Adrenal gland (tissue), 9 donors: ENCODE measurements at regions not wholly inside any gene's neighbourhood (a gene's known extent, or its start where the extent isn't known, plus 50 kb on each side); places are given as distances from the start of the nearest gene placed in this dataset.

ENCODE experiments used
- DNase-seq, 7 donors: peaks; one replicate each; pipeline ENCODE4 v3.0.0-alpha.2; 2019 to 2020
- H3K27ac ChIP-seq, 5 donors: fragments of 200-600 bp; sonication (generic) in 4 of 5; 1 replicate in 3 of 5; 2 replicates in 2 of 5; pipeline versions ENCODE4 v1.5.1 to v1.8.0; 2016 to 2020; ENCODE audit warnings: mild to moderate bottlenecking in 1 of 5
- H3K27me3 ChIP-seq: fragments of 200-600 bp; 2 replicates; pipeline ENCODE4 v1.8.0; 2021
- H3K36me3 ChIP-seq, 2 donors: fragments of 200-600 bp; replicated peaks in 1 of 2; 1 replicate in 1 of 2; 2 replicates in 1 of 2; pipeline versions ENCODE4 v1.5.1 to v1.8.0; 2018 to 2022
- H3K4me1 ChIP-seq, 2 donors: fragments of 200-600 bp; replicated peaks in 1 of 2; 1 replicate in 1 of 2; 2 replicates in 1 of 2; pipeline versions ENCODE4 v1.5.1 to v1.8.0; 2018 to 2021
- H3K4me3 ChIP-seq, 4 donors: fragments of 200-600 bp; sonication (generic) in 3 of 4; one replicate each; pipeline ENCODE4 v1.5.1; 2016 to 2018
- H3K9me3 ChIP-seq, 3 donors: fragments of 200-600 bp; sonication (generic) in 1 of 3; replicated peaks in 1 of 3; 1 replicate in 2 of 3; 2 replicates in 1 of 3; pipeline versions ENCODE4 v1.5.1 to v1.8.0; 2016 to 2021
- POLR2A ChIP-seq, 2 donors: fragments of 450-650 bp; IDR thresholded peaks; one replicate each; pipeline ENCODE4 v1.6.1; 2017; ENCODE audit warnings: antibody characterized with exemption in 2 of 2, mild to moderate bottlenecking in 2 of 2, moderate library complexity in 1 of 2
- WGBS, 4 donors: extraction: QIAGEN DNeasy Blood & Tissue Kit in 2 of 4; methylation state at CpG; one replicate each; pipeline versions ENCODE4 v1.1.5 to v1.1.7; 2013 to 2017; 5-methylcytosine and 5-hydroxymethylcytosine counted together
- intact Hi-C, 2 donors: fragments of 100-400 bp; cut with DNase I; formaldehyde crosslinking; loops; one replicate each; pipeline versions ENCODE4 v1.14.1 to v1.15.0; 2022 to 2023
- TF ChIP-seq, protein P1 (sequence below), 6 experiments: fragments of 450-650 bp in 4 of 6; fragments of 200-600 bp in 2 of 6; sonication (generic) in 1 of 6; IDR thresholded peaks; 1 replicate in 5 of 6; 2 replicates in 1 of 6; pipeline versions ENCODE4 v1.5.1 to v1.8.0; 2016 to 2021; ENCODE audit warnings: antibody characterized with exemption in 6 of 6, mild to moderate bottlenecking in 2 of 6, moderate library complexity in 1 of 6
- donor health status: healthy with polysubstance abuse.
- donor health status: Bipolar disorder and iron deficiency.
- donor health status: DM: yes; HTN: yes; CAD: no.
- donor health status: DM: no; HTN: no; CAD: no.
- donor health status: DM: no; HTN: no; CAD: no.

DNA sequence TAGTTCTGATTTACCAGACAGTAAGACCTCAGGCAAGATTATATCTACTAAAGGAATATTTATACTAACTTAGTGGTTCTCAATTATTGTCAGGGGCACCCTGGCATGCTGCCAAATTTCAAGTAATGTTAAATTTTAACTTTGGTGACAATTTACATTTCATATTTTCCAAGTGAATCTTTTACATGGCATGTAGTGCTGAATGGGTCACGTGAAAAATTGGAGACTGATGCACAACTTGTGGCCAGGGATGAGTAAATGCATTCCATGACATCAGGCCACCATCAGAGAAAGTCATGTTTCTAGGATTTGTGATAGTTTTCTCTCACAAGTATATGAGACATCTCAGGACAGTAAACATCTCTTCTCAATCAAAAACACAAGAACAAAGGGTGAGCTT lies 202.6 kb upstream of the SOX21 start:
- H3K27me3 ChIP-seq: no peaks in the 10 kb centered on the region
- H3K4me1 ChIP-seq: no peaks in the 10 kb centered on the region
- no peak overlapping the region for H3K4me3 ChIP-seq
- H3K36me3 ChIP-seq: no peaks in the 10 kb centered on the region
- intact Hi-C loops: no loop called here
- DNase-seq: no peak
- H3K9me3 ChIP-seq: no peaks in the 10 kb centered on the region
- no peak overlapping the region for H3K27ac ChIP-seq
- WGBS, 4 donors: 60 to 85% (median 72%) methylated on average over 1 of the region's 1 CpG
- TF ChIP-seq POLR2A (IDR thresholded peaks at IDR 0.05): no peak
- TF ChIP-seq, protein P1, sequence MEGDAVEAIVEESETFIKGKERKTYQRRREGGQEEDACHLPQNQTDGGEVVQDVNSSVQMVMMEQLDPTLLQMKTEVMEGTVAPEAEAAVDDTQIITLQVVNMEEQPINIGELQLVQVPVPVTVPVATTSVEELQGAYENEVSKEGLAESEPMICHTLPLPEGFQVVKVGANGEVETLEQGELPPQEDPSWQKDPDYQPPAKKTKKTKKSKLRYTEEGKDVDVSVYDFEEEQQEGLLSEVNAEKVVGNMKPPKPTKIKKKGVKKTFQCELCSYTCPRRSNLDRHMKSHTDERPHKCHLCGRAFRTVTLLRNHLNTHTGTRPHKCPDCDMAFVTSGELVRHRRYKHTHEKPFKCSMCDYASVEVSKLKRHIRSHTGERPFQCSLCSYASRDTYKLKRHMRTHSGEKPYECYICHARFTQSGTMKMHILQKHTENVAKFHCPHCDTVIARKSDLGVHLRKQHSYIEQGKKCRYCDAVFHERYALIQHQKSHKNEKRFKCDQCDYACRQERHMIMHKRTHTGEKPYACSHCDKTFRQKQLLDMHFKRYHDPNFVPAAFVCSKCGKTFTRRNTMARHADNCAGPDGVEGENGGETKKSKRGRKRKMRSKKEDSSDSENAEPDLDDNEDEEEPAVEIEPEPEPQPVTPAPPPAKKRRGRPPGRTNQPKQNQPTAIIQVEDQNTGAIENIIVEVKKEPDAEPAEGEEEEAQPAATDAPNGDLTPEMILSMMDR (IDR thresholded peaks at IDR 0.05): no peak

DNA sequence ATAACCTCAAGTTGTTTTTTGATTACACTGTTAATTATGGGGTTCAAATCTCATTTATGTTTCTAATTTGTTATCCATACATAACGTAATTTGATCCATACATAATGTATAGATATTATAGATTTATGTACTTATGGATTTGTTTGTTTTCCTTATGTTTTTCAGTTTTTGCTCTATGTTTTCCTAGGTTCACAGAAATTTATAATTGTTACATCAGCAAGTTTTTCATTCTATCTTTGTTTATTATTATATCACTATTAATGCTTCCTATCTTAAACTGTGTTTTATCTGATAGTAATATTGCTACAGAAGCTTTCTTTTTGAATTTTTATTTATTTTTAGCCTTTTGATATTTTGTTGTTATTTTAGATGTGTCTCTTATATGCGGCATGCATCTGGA lies 194.3 kb upstream of the SOX21 start:
- no peaks in the 10 kb centered on the region for H3K4me1 ChIP-seq
- 75 to 81% (median 78%) methylated on average over 2 of the region's 2 CpGs for WGBS, 4 donors
- no peaks in the 10 kb centered on the region for H3K9me3 ChIP-seq
- DNase-seq: no peak
- no peak overlapping the region for H3K27ac ChIP-seq
- intact Hi-C loops: no loop called here
- TF ChIP-seq POLR2A (IDR thresholded peaks at IDR 0.05): no peak
- TF ChIP-seq, protein P1 (IDR thresholded peaks at IDR 0.05): no peak
- H3K27me3 ChIP-seq: peaks cover 6% of the 10 kb centered on the region
- H3K4me3 ChIP-seq: no peak overlapping the region
- no peaks in the 10 kb centered on the region for H3K36me3 ChIP-seq

DNA sequence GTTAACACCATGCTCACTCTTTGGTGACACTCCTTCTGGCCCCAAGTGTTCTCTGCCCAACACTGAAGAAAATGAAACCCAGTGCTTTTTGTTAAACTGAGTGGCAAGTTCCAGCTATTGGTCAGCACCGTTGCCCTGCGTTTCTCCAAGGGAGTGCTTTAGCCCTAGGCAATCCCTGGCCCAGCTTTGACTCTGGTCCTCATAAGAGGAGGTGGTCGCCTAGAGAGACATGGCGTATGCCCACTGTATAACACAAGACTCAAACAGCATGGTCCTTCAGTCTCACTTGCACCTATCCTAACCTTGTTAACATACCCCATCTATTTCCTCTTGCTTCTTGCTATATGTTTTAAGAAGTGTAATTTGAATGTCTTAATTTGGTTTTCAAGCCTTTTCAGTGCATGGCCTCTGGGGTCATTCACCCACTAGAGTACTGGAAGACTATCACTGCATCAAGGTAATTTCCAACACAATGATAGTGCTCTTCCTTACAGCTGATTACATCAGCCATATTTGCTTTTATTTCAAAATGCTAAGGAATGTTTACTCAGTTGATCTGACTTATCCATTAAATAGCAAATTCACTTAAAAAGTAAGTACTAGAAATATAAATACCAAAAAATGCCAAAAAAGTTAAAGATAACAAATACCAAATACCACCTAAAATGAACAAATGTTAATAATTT lies 190.5 kb upstream of the SOX21 start:
- no peak overlapping the region for H3K4me3 ChIP-seq
- intact Hi-C loops: no loop called here
- DNase-seq: no peak
- H3K36me3 ChIP-seq: no peaks in the 10 kb centered on the region
- no peaks in the 10 kb centered on the region for H3K27me3 ChIP-seq
- no peaks in the 10 kb centered on the region for H3K4me1 ChIP-seq
- no peak overlapping the region for H3K27ac ChIP-seq
- no peaks in the 10 kb centered on the region for H3K9me3 ChIP-seq
- 80 to 86% (median 83%) methylated on average over 4 of the region's 4 CpGs for WGBS, 4 donors
- TF ChIP-seq, protein P1 (IDR thresholded peaks at IDR 0.05): no peak

DNA sequence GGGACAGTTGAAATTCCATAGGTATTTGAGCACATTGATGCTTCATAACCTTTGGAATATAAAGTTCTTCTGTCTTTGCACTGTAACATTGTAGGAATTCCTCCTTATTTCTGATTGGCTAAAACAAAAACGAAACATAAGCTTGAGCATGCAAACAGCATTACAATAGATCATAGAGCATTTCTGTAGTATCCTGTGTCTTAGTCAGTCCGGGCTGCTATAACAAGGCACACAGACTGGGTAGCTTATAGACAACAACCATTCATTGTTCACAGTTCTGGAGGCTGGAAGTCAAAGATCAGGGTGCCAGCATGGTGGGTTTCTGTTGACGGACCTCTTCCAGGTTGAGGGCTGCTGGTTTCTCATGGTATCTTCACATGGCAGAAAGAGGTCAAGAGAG lies 188.7 kb upstream of the SOX21 start:
- no peaks in the 10 kb centered on the region for H3K36me3 ChIP-seq
- no peak for DNase-seq
- no peaks in the 10 kb centered on the region for H3K4me1 ChIP-seq
- no peaks in the 10 kb centered on the region for H3K9me3 ChIP-seq
- no peak overlapping the region for H3K4me3 ChIP-seq
- no peak for TF ChIP-seq POLR2A (IDR thresholded peaks at IDR 0.05)
- TF ChIP-seq, protein P1 (IDR thresholded peaks at IDR 0.05): no peak
- intact Hi-C loops: no loop called here
- H3K27me3 ChIP-seq: no peaks in the 10 kb centered on the region
- 68 to 86% (median 77%) methylated on average over 3 of the region's 3 CpGs for WGBS, 4 donors
- H3K27ac ChIP-seq: no peak overlapping the region
